ENCODE measurements at regions not wholly inside any gene's neighbourhood (a gene's known extent, or its start where the extent isn't known, plus 50 kb on each side); places are given as distances from the start of the nearest gene placed in this dataset.

GRCh38 chr17:13266606-13267005, 248.8 kb upstream of the ELAC2 start (continued):
- no peak for TF ChIP-seq STAT1 (IDR thresholded peaks at IDR 0.05; ENCODE audit: unreplicated experiment)
- TF ChIP-seq EZH2 (IDR thresholded peaks at IDR 0.05; ENCODE audit: low read depth, unreplicated experiment) = no peak
- no peak for TF ChIP-seq NANOG (IDR thresholded peaks at IDR 0.05; ENCODE audit: borderline replicate concordance)
- no peak for TF ChIP-seq POLR2AphosphoS5 (IDR thresholded peaks at IDR 0.05; ENCODE audit: low read depth)
- TF ChIP-seq, protein P1, sequence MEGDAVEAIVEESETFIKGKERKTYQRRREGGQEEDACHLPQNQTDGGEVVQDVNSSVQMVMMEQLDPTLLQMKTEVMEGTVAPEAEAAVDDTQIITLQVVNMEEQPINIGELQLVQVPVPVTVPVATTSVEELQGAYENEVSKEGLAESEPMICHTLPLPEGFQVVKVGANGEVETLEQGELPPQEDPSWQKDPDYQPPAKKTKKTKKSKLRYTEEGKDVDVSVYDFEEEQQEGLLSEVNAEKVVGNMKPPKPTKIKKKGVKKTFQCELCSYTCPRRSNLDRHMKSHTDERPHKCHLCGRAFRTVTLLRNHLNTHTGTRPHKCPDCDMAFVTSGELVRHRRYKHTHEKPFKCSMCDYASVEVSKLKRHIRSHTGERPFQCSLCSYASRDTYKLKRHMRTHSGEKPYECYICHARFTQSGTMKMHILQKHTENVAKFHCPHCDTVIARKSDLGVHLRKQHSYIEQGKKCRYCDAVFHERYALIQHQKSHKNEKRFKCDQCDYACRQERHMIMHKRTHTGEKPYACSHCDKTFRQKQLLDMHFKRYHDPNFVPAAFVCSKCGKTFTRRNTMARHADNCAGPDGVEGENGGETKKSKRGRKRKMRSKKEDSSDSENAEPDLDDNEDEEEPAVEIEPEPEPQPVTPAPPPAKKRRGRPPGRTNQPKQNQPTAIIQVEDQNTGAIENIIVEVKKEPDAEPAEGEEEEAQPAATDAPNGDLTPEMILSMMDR (conservative IDR thresholded peaks at IDR 0.05; ENCODE audit: low read depth in 2 of 2) = no peak
- TF ChIP-seq ZNF114 (CRISPR knock-in tag; IDR thresholded peaks at IDR 0.05) = no peak
- TF ChIP-seq ETS1 (IDR thresholded peaks at IDR 0.05) = no peak
- TF ChIP-seq CREB1 (CRISPR knock-in tag; IDR thresholded peaks at IDR 0.05; ENCODE audit: low read depth) = no peak

DNA sequence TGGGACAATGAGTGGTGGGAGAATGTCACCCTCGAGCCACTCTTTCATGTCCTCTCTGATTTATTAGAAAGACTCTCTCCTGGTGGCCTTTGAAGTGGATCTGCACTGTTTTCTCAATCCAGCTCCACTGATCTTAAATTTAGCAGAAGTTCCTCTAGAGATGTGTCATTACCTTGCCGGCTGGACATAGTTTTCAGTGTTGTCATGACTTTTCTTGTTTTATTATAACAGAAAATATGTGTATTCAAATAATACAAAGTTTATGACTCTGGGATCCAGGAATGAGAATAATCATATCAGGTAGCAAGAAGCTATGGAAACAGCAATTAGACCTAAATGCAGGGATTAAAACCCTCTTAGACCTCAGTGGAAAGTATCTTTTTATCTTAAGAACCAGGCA, 247.5 kb upstream of the ELAC2 start:
- no peak overlapping the region for H3K4me3 Mint-ChIP-seq
- ATAC-seq (no peak), DNase-seq (ENCODE audit: low spot score) (no peak)
- H3K79me2 ChIP-seq (replicated peaks; ENCODE audit: insufficient read depth) = no peaks in the 10 kb centered on the region
- no peaks in the 10 kb centered on the region for H3K36me3 ChIP-seq (ENCODE audit: insufficient read depth)
- no peaks in the 10 kb centered on the region for H3K36me3 Mint-ChIP-seq (ENCODE audit: low read depth)
- H3K9me2 ChIP-seq (ENCODE audit: insufficient read depth) = peaks cover 10% of the 10 kb centered on the region
- no peaks in the 10 kb centered on the region; the same call in 2 of the 3 replicates for H3K9me3 Mint-ChIP-seq
- no peak overlapping the region for H2AFZ ChIP-seq
- H3K4me2 ChIP-seq = no peak overlapping the region
- H3K27me3 ChIP-seq (ENCODE audit: insufficient read depth) = no peaks in the 10 kb centered on the region
- no peaks in the 10 kb centered on the region; the same call in 1 of the 2 replicates for H3K4me1 ChIP-seq (ENCODE audit: insufficient read depth)
- H3K27me3 Mint-ChIP-seq (ENCODE audit: insufficient read depth, low read depth, poor library complexity) = peaks cover under 1% of the 10 kb centered on the region
- no peaks in the 10 kb centered on the region for H3F3A ChIP-seq (replicated peaks; ENCODE audit: low read depth)
- no peak overlapping the region for H3K27ac ChIP-seq (ENCODE audit: low read depth)
- no peak overlapping the region for H3K4me3 ChIP-seq
- no peaks in the 10 kb centered on the region for H4K20me1 ChIP-seq (replicated peaks; ENCODE audit: insufficient read depth)
- peaks cover 4% of the 10 kb centered on the region; the same call in 2 of the 3 replicates for H3K4me1 Mint-ChIP-seq
- no peak overlapping the region for H3K27ac Mint-ChIP-seq
- TF ChIP-seq NANOG (IDR thresholded peaks at IDR 0.05; ENCODE audit: borderline replicate concordance) (no peak), ZNF114 (CRISPR knock-in tag; IDR thresholded peaks at IDR 0.05) (no peak), POLR2AphosphoS5 (IDR thresholded peaks at IDR 0.05; ENCODE audit: low read depth) (no peak), STAT1 (IDR thresholded peaks at IDR 0.05; ENCODE audit: unreplicated experiment) (no peak), EZH2phosphoT487 (IDR thresholded peaks at IDR 0.05; ENCODE audit: unreplicated experiment) (no peak), EZH2 (IDR thresholded peaks at IDR 0.05; ENCODE audit: low read depth, unreplicated experiment) (no peak), ZNF331 (CRISPR knock-in tag; IDR thresholded peaks at IDR 0.05; ENCODE audit: low read depth) (no peak), REST (IDR thresholded peaks at IDR 0.05; ENCODE audit: unreplicated experiment) (no peak), ZNF462 (CRISPR knock-in tag; IDR thresholded peaks at IDR 0.05) (no peak), JUNB (IDR thresholded peaks at IDR 0.05; ENCODE audit: unreplicated experiment) (no peak)
